ENCODE measurements at regions not wholly inside any gene's neighbourhood (a gene's known extent, or its start where the extent isn't known, plus 50 kb on each side); places are given as distances from the start of the nearest gene placed in this dataset.

GRCh38 chr17:79405823-79406222, 205.0 kb downstream of the RBFOX3 start:
- no peak for TF ChIP-seq CTCF (IDR thresholded peaks at IDR 0.05; ENCODE audit: extremely low read depth in 1 of 2, insufficient read depth in 1 of 2, low read depth in 1 of 2, low read length in 2 of 2)
- no peak for TF ChIP-seq MYC (IDR thresholded peaks at IDR 0.05; ENCODE audit: low read depth, low read length)
- no peak for TF ChIP-seq EZH2 (IDR thresholded peaks at IDR 0.05; ENCODE audit: borderline replicate concordance, low read depth, low read length, severe bottlenecking)
- no peak for TF ChIP-seq POLR2A (IDR thresholded peaks at IDR 0.05; ENCODE audit: low read depth, low read length)
- TF ChIP-seq POLR2AphosphoS5 (IDR thresholded peaks at IDR 0.05; ENCODE audit: insufficient read depth, low read depth, low read length), result no peak
